Natural killer cell (primary cell): ENCODE measurements at regions not wholly inside any gene's neighbourhood (a gene's known extent, or its start where the extent isn't known, plus 50 kb on each side); places are given as distances from the start of the nearest gene placed in this dataset.

ENCODE experiments used
- ATAC-seq, 3 donors: fragments of 150-1000 bp in 2 of 3; fragments of 200-7000 bp in 1 of 3; cut with Tn5 transposase; 1 replicate in 1 of 3; 2 replicates in 2 of 3; pipeline ENCODE4 v1.10.0; 2021; ENCODE audit warnings: mild to moderate bottlenecking in 2 of 3, moderate library complexity in 2 of 3
- DNase-seq, 2 donors: peaks; one replicate each; pipeline versions ENCODE4 v3.0.0 to v3.0.0-alpha.2; 2013 to 2021; ENCODE audit warnings: mixed read lengths in 1 of 2
- H3K27ac ChIP-seq: one replicate; pipeline ENCODE4 v1.5.1; 2013; ENCODE audit warnings: mild to moderate bottlenecking, low read length
- H3K27me3 ChIP-seq: one replicate; pipeline ENCODE4 v1.6.1; 2013; ENCODE audit warnings: low read length; ENCODE audit not compliant: control insufficient read depth, insufficient read depth
- H3K36me3 ChIP-seq: one replicate; pipeline ENCODE4 v1.6.1; 2013; ENCODE audit warnings: low read length; ENCODE audit not compliant: control insufficient read depth, insufficient read depth
- H3K4me1 ChIP-seq: one replicate; pipeline ENCODE4 v1.6.1; 2013; ENCODE audit warnings: low read length; ENCODE audit not compliant: control insufficient read depth, insufficient read depth
- H3K4me3 ChIP-seq: one replicate; pipeline ENCODE4 v1.5.1; 2013; ENCODE audit warnings: low read length
- H3K9me3 ChIP-seq: one replicate; pipeline ENCODE4 v1.6.1; 2013; ENCODE audit warnings: low read length; ENCODE audit not compliant: control insufficient read depth, insufficient read depth
- H3K27ac Mint-ChIP-seq, 2 donors: one replicate each; pipeline ENCODE4 v1.8.0; 2022; ENCODE audit warnings: mild to moderate bottlenecking in 2 of 2, mixed read lengths in 2 of 2, moderate library complexity in 1 of 2
- H3K27me3 Mint-ChIP-seq, 2 donors: one replicate each; pipeline ENCODE4 v1.8.0; 2022; ENCODE audit warnings: low read depth in 2 of 2, mixed read lengths in 2 of 2
- H3K36me3 Mint-ChIP-seq: one replicate; pipeline ENCODE4 v1.8.0; 2022; ENCODE audit warnings: mixed read lengths
- H3K4me1 Mint-ChIP-seq, 2 donors: one replicate each; pipeline ENCODE4 v1.8.0; 2022; ENCODE audit warnings: mixed read lengths in 2 of 2
- H3K4me3 Mint-ChIP-seq: one replicate; pipeline ENCODE4 v1.8.0; 2022; ENCODE audit warnings: mild to moderate bottlenecking, moderate library complexity, mixed read lengths
- H3K9me3 Mint-ChIP-seq, 2 donors: one replicate each; pipeline ENCODE4 v1.8.0; 2022; ENCODE audit warnings: mixed read lengths in 2 of 2
- CTCF ChIP-seq: fragments of 200-600 bp; IDR thresholded peaks from one replicate; pipeline ENCODE4 v1.8.0; 2022; ENCODE audit warnings: antibody characterized with exemption
- WGBS: methylation state at CpG from one replicate; pipeline ENCODE4 v1.1.7; 2013; ENCODE audit warnings: missing lambda C conversion rate; ENCODE audit not compliant: insufficient coverage; 5-methylcytosine and 5-hydroxymethylcytosine counted together
- intact Hi-C: fragments of 100-400 bp; cut with micrococcal nuclease; formaldehyde crosslinking; loops from one replicate; pipeline ENCODE4 v1.14.2; 2022

- no peaks in the 10 kb centered on the region for H3K4me1 ChIP-seq
- no peak overlapping the region for H3K4me3 ChIP-seq
- DNase-seq (no peak), ATAC-seq (no peak)
- peaks cover 8 to 13% of the 10 kb centered on the region in 2 donors for H3K9me3 Mint-ChIP-seq
- no peaks in the 10 kb centered on the region for H3K36me3 Mint-ChIP-seq
- no peak overlapping the region for H3K27ac Mint-ChIP-seq
- no peak overlapping the region for H3K4me3 Mint-ChIP-seq
- no peak for TF ChIP-seq CTCF
- no peaks in the 10 kb centered on the region for H3K27me3 ChIP-seq
- no peaks in the 10 kb centered on the region for H3K4me1 Mint-ChIP-seq
- H3K27me3 Mint-ChIP-seq, result no peaks in the 10 kb centered on the region
- intact Hi-C loops, result no loop called here
- H3K27ac ChIP-seq, result no peak overlapping the region
- no peaks in the 10 kb centered on the region for H3K9me3 ChIP-seq
- no peaks in the 10 kb centered on the region for H3K36me3 ChIP-seq
- 68% methylated on average over 3 of the region's 3 CpGs for WGBS
Observed at GRCh38 chr3:64927689-64928088, 239.9 kb upstream of the ADAMTS9 start.

GRCh38 chr3:64925575-64925974, 237.8 kb upstream of the ADAMTS9 start:
- H3K27me3 Mint-ChIP-seq, result no peaks in the 10 kb centered on the region
- Histone ChIP-seq H3K4me1 (no peaks in the 10 kb centered on the region), H3K9me3 (no peaks in the 10 kb centered on the region), H3K27ac (no peak overlapping the region), H3K27me3 (no peaks in the 10 kb centered on the region), H3K36me3 (no peaks in the 10 kb centered on the region), H3K4me3 (no peak overlapping the region)
- H3K4me1 Mint-ChIP-seq, result no peaks in the 10 kb centered on the region
- 40% methylated on average over 2 of the region's 2 CpGs for WGBS
- no peak overlapping the region for H3K4me3 Mint-ChIP-seq
- TF ChIP-seq CTCF, result no peak
- intact Hi-C loops, result no loop called here
- no peak overlapping the region for H3K27ac Mint-ChIP-seq
- no peaks in the 10 kb centered on the region for H3K36me3 Mint-ChIP-seq
- DNase-seq, result no peak
- no peak for ATAC-seq
- peaks cover 8 to 11% of the 10 kb centered on the region in 2 donors for H3K9me3 Mint-ChIP-seq

- H3K27ac ChIP-seq, result no peak overlapping the region
- no peak for TF ChIP-seq CTCF
- 59% methylated on average over 2 of the region's 2 CpGs for WGBS
- no peak overlapping the region for H3K27ac Mint-ChIP-seq
- intact Hi-C loops, result no loop called here
- H3K4me3 Mint-ChIP-seq, result no peak overlapping the region
- no peaks in the 10 kb centered on the region for H3K4me1 ChIP-seq
- H3K36me3 ChIP-seq, result no peaks in the 10 kb centered on the region
- no peak for DNase-seq
- ATAC-seq, result no peak
- H3K9me3 ChIP-seq, result no peaks in the 10 kb centered on the region
- H3K4me1 Mint-ChIP-seq, result no peaks in the 10 kb centered on the region
- peaks cover 8 to 11% of the 10 kb centered on the region in 2 donors for H3K9me3 Mint-ChIP-seq
- no peaks in the 10 kb centered on the region for H3K27me3 Mint-ChIP-seq
- no peaks in the 10 kb centered on the region for H3K27me3 ChIP-seq
- no peaks in the 10 kb centered on the region for H3K36me3 Mint-ChIP-seq
- no peak overlapping the region for H3K4me3 ChIP-seq
Observed at GRCh38 chr3:64924961-64925360, 237.2 kb upstream of the ADAMTS9 start.

DNA sequence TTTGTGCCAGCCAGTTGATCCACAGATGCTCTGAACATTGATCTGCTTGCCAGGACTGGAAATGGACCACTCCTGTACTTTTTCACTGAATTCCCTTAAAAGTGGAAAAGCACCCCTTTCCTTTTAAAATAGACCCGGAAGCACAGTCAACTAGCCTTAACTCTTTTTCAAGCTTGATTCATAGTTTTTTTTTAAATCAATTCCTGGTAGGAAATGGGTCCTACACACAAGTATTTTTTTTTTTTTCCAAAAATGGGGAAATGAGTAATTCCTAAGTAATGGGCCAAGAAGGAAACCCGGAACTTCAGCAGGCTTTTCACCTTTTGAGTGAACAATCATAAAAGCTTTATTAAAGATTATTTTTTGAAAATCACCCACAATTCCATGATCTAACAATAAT, 234.4 kb upstream of the ADAMTS9 start:
- H3K9me3 Mint-ChIP-seq, result peaks cover 8 to 11% of the 10 kb centered on the region in 2 donors
- TF ChIP-seq CTCF, result no peak
- no peak overlapping the region for H3K4me3 Mint-ChIP-seq
- no peaks in the 10 kb centered on the region for H3K9me3 ChIP-seq
- 94% methylated on average over 1 of the region's 2 CpGs for WGBS
- no peak overlapping the region for H3K27ac Mint-ChIP-seq
- H3K4me1 Mint-ChIP-seq, result no peaks in the 10 kb centered on the region
- no peak for DNase-seq
- H3K4me3 ChIP-seq, result no peak overlapping the region
- no peaks in the 10 kb centered on the region for H3K27me3 ChIP-seq
- H3K36me3 ChIP-seq, result no peaks in the 10 kb centered on the region
- ATAC-seq, result no peak
- no peaks in the 10 kb centered on the region for H3K4me1 ChIP-seq
- no peak overlapping the region for H3K27ac ChIP-seq
- intact Hi-C loops, result no loop called here
- H3K36me3 Mint-ChIP-seq, result no peaks in the 10 kb centered on the region
- H3K27me3 Mint-ChIP-seq, result no peaks in the 10 kb centered on the region
